ENCODE measurements at regions not wholly inside any gene's neighbourhood (a gene's known extent, or its start where the extent isn't known, plus 50 kb on each side); places are given as distances from the start of the nearest gene placed in this dataset.

- Histone ChIP-seq H3K27me3 (ENCODE audit: low read length) (no peaks in the 10 kb centered on the region), H3K79me2 (ENCODE audit: low read length) (no peaks in the 10 kb centered on the region), H2AFZ (ENCODE audit: low read length) (no peak overlapping the region), H3K9ac (ENCODE audit: low read length) (no peak overlapping the region), H3K27ac (ENCODE audit: low read length) (no peak overlapping the region), H3K4me2 (ENCODE audit: low read depth, low read length, poor library complexity, severe bottlenecking) (no peak overlapping the region), H3K9me2 (replicated peaks; ENCODE audit: insufficient read depth, low read length) (no peaks in the 10 kb centered on the region), H3K4me1 (ENCODE audit: low read length) (no peaks in the 10 kb centered on the region), H3K36me3 (ENCODE audit: insufficient read depth, low read length) (no peaks in the 10 kb centered on the region), H3K9me3 (ENCODE audit: low read length) (peaks cover 11% of the 10 kb centered on the region), H3K4me3 (ENCODE audit: low read length) (no peak overlapping the region), H4K20me1 (ENCODE audit: insufficient read depth, low read depth, low read length) (no peaks in the 10 kb centered on the region)
- no peak for DNase-seq
These were observed 244.8 kb downstream of the NHLRC3 start for GRCh38 chr13:39283072-39283471.

- Histone ChIP-seq H3K36me3 (ENCODE audit: insufficient read depth, low read length) (no peaks in the 10 kb centered on the region), H3K9ac (ENCODE audit: low read length) (no peak overlapping the region), H2AFZ (ENCODE audit: low read length) (no peak overlapping the region), H3K9me3 (ENCODE audit: low read length) (peaks cover 11% of the 10 kb centered on the region), H3K4me2 (ENCODE audit: low read depth, low read length, poor library complexity, severe bottlenecking) (no peak overlapping the region), H4K20me1 (ENCODE audit: insufficient read depth, low read depth, low read length) (no peaks in the 10 kb centered on the region), H3K4me3 (ENCODE audit: low read length) (no peak overlapping the region), H3K27me3 (ENCODE audit: low read length) (no peaks in the 10 kb centered on the region), H3K9me2 (replicated peaks; ENCODE audit: insufficient read depth, low read length) (no peaks in the 10 kb centered on the region), H3K79me2 (ENCODE audit: low read length) (no peaks in the 10 kb centered on the region), H3K4me1 (ENCODE audit: low read length) (no peaks in the 10 kb centered on the region), H3K27ac (ENCODE audit: low read length) (no peak overlapping the region)
- no peak for DNase-seq
These were observed 246.6 kb downstream of the NHLRC3 start for GRCh38 chr13:39284801-39285388.

Measured in Karpas-422 (cell line).